ENCODE measurements at regions not wholly inside any gene's neighbourhood (a gene's known extent, or its start where the extent isn't known, plus 50 kb on each side); places are given as distances from the start of the nearest gene placed in this dataset.

DNA sequence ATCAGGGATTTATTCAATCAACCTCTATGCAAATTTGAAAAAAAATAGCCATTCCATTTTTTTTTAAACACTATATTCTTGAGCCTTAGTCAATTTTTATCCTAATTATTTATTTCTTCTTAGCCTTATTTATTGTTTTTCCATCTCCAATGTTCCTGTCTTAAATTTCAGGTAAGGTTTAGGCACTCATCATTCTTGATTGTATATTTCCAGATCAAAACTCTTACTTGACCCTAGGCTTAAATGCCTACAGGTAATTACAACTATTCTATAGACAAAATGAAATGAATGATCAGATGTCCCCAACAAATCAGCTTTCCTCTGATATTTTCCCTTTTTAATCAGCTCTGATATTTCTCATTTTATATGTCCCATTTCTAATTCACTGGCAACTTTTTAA lies 402.6 kb upstream of the EPHA7 start:
- TF ChIP-seq, protein P1, sequence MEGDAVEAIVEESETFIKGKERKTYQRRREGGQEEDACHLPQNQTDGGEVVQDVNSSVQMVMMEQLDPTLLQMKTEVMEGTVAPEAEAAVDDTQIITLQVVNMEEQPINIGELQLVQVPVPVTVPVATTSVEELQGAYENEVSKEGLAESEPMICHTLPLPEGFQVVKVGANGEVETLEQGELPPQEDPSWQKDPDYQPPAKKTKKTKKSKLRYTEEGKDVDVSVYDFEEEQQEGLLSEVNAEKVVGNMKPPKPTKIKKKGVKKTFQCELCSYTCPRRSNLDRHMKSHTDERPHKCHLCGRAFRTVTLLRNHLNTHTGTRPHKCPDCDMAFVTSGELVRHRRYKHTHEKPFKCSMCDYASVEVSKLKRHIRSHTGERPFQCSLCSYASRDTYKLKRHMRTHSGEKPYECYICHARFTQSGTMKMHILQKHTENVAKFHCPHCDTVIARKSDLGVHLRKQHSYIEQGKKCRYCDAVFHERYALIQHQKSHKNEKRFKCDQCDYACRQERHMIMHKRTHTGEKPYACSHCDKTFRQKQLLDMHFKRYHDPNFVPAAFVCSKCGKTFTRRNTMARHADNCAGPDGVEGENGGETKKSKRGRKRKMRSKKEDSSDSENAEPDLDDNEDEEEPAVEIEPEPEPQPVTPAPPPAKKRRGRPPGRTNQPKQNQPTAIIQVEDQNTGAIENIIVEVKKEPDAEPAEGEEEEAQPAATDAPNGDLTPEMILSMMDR (IDR thresholded peaks at IDR 0.05): no peak
- TF ChIP-seq POLR2A (IDR thresholded peaks at IDR 0.05): no peak
